NCI-H1694 (cell line): ENCODE measurements at regions not wholly inside any gene's neighbourhood (a gene's known extent, or its start where the extent isn't known, plus 50 kb on each side); places are given as distances from the start of the nearest gene placed in this dataset.

Experiments used
- DNase-seq: peaks from one replicate; lab custom pipeline; 2025; lab: John Stamatoyannopoulos, UW

DNA sequence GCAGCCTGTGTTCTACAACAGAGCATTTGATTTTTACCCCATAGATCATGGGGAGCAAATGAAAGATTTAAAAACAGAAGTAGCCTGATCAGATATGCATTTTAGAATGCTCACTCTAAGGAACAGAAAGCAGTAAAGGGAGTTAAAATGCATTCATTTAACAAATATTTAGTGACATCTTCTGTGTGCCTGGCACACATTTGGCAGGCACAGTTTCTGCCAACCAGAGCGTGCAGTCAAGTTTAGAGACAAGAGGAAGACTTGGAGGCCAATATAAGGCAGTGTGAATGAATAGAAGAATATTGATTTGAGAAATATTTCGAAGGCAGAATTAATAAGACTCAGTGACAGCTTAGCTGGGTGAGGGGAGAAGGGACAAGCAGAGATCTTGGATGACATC lies 210.1 kb downstream of the KDR start:
- DNase-seq, result no peak

GRCh38 chr4:54914781-54915180 lies 210.6 kb downstream of the KDR start:
- no peak for DNase-seq

- DNase-seq, result no peak
Measured at GRCh38 chr4:54913751-54914526, 211.5 kb downstream of the KDR start.

- DNase-seq, result no peak
Measured at GRCh38 chr4:54912155-54912554, 213.2 kb downstream of the KDR start.

- DNase-seq, result no peak
Measured at GRCh38 chr4:54909961-54910360, 215.4 kb downstream of the KDR start.

DNA sequence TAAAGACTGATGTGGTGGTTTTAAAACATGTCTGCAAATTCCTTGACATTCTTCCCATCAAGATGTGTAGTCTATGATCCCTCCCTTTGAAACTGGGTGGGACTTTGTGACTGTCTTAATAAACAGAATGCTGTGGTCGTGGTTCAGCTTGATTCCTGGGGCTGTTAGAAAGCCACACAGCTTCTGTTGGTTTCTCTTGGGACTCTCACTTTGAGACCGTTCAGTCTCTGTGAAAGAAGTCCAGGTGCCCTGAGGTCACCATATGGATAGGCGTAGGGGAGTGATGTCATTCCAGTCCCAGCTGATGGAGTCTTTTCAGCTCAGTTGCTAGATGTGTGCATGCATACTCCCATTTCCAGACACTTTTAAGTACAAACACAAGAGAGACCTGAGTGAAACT lies 216.6 kb downstream of the KDR start:
- DNase-seq, result no peak

- DNase-seq, result no peak
Measured at GRCh38 chr4:54904953-54905352, 220.4 kb downstream of the KDR start.

DNA sequence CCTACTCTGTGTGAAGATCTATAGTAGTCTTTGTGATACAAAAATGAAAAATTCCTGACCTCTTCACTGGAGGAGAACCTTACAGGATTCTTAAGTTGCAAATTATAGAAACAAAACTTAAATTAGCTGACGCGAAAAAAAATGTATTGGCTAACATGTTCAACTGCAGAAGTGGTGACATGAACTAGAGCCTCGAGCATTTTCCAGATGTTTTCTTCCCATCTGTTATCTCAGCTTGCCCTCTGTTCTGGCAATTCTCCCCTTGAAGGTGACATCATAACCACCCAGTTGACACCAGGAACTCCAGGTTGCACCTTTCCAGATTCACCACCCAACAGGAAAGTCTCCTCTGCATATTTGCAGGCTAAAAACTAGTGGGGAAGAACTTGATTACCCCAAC lies 222.4 kb downstream of the KDR start:
- no peak for DNase-seq

GRCh38 chr4:54902271-54902670 lies 223.1 kb downstream of the KDR start:
- DNase-seq, result no peak

DNA sequence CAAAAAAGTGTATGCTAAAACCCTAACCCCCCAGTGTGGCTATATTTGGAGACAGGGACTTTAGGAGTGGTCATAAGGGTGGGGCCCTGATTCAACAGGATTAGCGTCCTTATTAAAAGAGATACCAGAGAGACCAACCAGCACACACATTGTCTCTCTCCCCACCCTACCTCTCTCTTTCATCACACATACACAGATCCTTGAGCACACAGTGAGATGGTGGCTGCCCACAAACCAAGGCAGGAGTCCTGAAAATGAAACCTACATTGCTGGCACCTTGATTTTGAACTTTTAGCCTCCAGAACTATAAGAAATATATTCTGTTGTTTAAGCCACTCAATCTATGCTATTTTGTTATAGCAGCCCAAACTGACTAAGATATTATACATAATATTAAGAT lies 224.2 kb downstream of the KDR start:
- no peak for DNase-seq

GRCh38 chr4:54898656-54899340 lies 226.6 kb downstream of the KDR start:
- no peak for DNase-seq

GRCh38 chr4:54898056-54898562 lies 227.3 kb downstream of the KDR start:
- DNase-seq, result no peak

DNA sequence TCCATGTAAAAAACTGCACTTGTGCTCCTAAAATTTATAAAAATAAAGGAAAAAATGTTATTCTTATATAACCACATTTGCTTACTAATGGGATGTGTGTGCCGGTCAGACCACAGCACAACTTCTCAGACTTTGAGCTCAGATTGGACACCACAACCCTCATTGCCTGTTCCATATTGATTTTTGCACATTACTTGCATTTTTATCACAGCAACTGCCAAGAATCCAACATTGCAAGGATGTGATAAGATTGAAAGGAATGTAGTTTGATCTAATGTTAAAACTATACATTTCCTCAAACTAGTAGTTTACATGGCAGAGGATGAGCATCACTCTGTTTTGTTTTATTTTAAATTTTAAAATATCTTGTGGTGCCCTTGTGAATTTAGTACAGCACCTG lies 227.8 kb downstream of the KDR start:
- no peak for DNase-seq

- no peak for DNase-seq
Measured at GRCh38 chr4:54882616-54883015, 224.9 kb downstream of the KIT start.

GRCh38 chr4:54879576-54879975 lies 221.8 kb downstream of the KIT start:
- DNase-seq, result no peak

- no peak for DNase-seq
Measured at GRCh38 chr4:54877006-54877405, 219.2 kb downstream of the KIT start.

DNA sequence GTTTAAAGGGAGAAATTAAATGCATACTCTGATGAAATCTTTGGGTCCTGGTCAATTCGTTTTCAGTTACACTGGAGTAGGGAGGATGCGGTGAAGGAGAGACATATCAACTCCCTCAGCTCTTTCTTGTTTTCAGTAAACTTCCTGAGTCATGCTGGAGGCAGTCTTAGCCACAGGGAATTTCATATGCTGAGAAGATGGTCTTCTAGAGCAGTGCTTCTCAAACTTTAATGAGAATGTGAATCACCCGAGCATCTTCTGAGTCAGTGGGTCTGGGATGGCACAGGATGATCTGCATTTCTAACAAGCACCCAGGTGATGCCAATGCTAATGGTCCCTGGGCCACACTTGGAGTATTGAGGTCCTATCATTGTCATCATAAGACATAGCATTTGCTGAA lies 214.5 kb downstream of the KIT start:
- DNase-seq, result no peak

- no peak for DNase-seq
Measured at GRCh38 chr4:54863571-54864255, 206.0 kb downstream of the KIT start.

- DNase-seq, result no peak
Measured at GRCh38 chr4:54861201-54861600, 203.4 kb downstream of the KIT start.

GRCh38 chr4:54855191-54855854 lies 197.6 kb downstream of the KIT start:
- DNase-seq, result no peak

- DNase-seq, result no peak
Measured at GRCh38 chr4:54852602-54853001, 194.8 kb downstream of the KIT start.

DNA sequence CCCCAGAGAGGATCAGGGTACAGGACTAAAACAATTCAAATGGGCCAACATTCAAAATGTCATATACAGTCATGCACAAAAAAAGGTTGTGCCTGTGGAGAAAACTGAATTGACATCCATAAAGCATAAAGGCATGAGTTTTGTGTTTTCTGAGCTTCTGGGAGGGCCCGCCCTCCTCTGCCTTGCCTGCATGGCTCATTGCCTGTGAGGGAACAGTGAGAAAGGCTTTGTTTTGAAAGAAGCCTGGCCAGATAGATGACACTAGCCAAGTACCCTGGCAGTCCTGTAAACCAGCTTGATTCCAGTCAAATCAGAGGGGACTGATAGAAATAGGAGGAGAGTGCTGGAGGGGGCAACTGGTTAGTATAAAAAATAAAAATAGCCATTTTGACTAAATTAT lies 194.3 kb downstream of the KIT start:
- no peak for DNase-seq
